NCI-H2196 (cell line): ENCODE measurements at regions not wholly inside any gene's neighbourhood (a gene's known extent, or its start where the extent isn't known, plus 50 kb on each side); places are given as distances from the start of the nearest gene placed in this dataset.

Experiments used
- DNase-seq: peaks from one replicate; lab custom pipeline; 2025; ENCODE audit not compliant: unreplicated experiment; lab: John Stamatoyannopoulos, UW

DNA sequence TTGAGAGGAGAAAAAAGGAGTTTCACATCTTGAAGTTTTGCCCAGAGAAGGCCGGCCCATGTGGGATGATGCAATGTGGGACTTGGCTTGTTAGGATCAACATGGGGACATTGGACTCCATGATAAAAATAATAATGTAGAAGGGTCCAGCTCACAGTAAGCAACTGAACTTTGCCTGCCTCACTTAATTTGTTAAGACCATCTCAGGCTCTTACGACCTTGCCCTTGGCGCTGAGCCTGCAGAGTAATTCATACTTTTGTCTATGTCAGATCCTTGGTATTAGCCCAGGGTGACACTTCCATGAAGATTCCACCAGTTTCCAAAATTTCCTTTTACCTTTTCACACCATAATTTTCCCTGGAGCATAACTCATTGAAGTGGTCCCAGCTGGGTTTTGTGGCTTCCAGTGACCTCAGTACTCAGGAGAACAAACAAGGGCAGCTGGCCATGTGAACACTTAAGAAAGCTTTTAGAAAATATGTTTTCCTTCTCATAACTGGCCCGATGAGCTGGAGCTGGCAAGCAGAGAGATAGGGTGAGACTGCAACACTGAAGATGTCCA, 315.4 kb upstream of the RASGRP1 start:
- DNase-seq, result no peak

- DNase-seq, result no peak
These were observed 317.6 kb upstream of the RASGRP1 start for GRCh38 chr15:38882221-38882620.

DNA sequence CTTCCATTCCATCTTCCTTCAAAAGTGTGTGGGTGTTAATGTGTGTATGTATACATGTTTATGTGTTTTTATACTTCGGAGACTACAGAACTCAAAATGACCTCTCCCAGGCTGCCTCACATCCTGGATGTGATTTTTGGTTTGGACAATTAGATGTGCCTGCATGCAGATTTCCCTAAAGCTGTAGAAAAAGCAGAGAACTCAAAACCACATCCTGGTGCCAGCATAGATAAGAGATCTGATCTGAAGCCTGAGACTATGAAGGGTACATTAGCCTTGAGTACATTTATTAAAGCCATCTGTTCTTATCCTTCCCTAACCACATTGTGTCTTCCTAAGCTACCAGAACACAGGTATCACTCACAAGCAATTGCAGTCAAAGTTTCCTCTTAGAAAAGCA, 319.4 kb upstream of the RASGRP1 start:
- DNase-seq, result no peak

DNA sequence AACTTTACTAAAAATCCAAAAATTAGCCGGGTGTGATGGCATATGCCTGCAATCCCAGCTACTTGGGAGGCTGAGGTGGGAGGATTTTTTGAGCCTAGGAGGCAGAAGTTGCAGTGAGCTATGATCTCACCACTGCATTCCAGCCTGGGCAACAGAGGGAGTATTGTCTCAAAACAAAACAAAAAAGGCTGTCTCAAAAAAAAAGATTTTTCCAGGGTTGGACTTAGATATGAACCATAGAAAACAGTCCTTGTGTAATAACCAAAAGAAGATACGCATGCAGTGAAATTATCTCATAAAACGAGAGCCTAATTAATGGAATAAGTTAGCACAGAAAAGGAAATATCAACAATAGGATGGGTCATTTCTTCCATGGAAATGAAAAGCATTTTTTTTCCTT, 320.4 kb upstream of the RASGRP1 start:
- no peak for DNase-seq

GRCh38 chr15:38885471-38885952, 320.9 kb upstream of the RASGRP1 start:
- DNase-seq, result no peak

GRCh38 chr15:38886315-38887163, 321.9 kb upstream of the RASGRP1 start:
- DNase-seq, result no peak

- no peak for DNase-seq
These were observed 324.1 kb upstream of the RASGRP1 start for GRCh38 chr15:38888701-38889221.

DNA sequence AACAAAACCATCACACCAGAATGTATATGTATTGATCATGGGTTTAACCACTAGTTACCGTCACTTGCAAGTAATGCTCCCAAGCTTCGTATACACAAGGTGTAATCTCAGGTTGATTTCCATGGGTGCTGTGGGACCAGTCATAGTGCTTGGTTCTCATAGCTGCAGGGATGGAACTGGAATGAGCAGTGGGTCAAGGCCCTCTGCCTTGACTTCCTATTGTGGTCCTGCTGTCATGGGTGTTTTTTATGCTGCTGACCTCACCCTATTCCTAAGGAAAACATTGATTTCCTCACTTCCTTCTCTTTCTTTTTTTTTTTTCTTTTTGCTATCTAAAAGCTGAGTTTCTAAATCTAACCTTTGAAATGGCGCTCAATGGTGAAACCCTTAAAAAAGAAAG, 325.6 kb upstream of the RASGRP1 start:
- no peak for DNase-seq

- DNase-seq, result no peak
These were observed 329.3 kb upstream of the RASGRP1 start for GRCh38 chr15:38893925-38894242.

GRCh38 chr15:38894243-38894948, 329.8 kb upstream of the RASGRP1 start:
- no peak for DNase-seq

DNA sequence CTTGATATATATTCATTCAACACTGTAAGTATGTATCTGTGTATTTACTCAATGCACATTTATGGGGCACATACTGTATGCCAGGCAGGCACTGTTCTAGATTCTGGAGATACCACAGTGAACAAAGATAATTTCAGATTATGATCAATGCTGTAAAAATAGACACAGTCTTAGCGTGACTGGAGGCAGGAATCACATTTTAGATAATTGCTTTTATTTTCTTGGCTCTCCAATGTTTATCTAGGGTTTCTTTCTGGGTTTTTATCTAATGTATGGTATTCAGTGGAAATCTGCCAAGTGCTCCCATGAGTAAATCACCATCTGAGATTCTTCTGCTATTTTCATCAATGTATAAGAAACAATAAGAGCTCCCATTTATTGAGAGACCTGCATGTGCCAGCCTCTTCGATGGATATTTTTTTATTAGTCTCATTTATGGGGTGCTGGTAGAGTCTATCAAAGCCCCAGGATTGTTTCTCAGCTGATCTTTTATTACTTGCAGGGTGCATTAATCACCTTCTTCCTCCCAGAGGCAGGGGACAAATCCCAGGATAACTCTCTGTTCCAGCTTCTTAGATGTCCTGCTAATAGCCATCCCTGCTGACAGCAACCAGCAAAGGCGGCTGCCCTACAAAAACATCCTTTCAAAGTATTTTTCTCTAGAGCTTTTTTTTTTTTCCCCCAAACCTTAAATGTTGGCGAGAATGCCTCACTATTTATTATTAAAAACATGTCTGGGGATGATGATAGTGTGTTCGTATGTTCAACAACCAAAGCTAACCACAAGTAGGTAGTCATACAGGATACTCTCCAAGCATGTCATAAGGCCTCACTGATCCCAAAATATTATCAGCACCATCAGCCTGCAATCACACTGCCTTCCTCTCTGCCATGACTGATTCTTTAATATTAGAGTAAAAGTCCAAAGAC, 331.0 kb upstream of the RASGRP1 start:
- DNase-seq, result no peak

GRCh38 chr15:38896647-38897046, 332.0 kb upstream of the RASGRP1 start:
- no peak for DNase-seq

- DNase-seq, result no peak
These were observed 332.9 kb upstream of the RASGRP1 start for GRCh38 chr15:38897551-38897950.

- DNase-seq, result no peak
These were observed 333.6 kb upstream of the RASGRP1 start for GRCh38 chr15:38898236-38898635.

- DNase-seq, result no peak
These were observed 334.7 kb upstream of the RASGRP1 start for GRCh38 chr15:38899300-38899699.

GRCh38 chr15:38904298-38904697, 339.7 kb upstream of the RASGRP1 start:
- DNase-seq, result no peak

- DNase-seq, result no peak
These were observed 341.0 kb upstream of the RASGRP1 start for GRCh38 chr15:38905632-38906031.

DNA sequence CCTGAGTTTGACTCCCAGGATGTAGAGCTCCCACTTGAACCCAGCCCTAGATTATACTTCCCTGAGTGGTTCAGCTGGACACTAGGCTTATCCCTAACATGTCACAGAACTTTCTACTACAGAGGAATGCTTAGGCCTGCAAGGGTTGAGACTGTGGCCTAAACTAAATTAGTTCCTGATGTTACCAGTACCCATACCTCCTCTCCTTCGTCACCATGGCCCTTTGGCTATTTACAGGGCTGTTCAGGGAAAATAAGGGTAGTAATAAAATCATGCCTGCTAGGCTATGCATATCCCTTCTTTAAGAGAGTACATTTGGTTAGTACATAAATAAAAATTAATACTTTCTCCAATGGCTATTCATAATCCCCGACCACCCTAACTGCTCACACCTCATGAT, 356.4 kb upstream of the RASGRP1 start:
- no peak for DNase-seq

- no peak for DNase-seq
These were observed 356.9 kb upstream of the RASGRP1 start for GRCh38 chr15:38921471-38921870.

- DNase-seq, result no peak
These were observed 363.8 kb upstream of the RASGRP1 start for GRCh38 chr15:38928431-38928830.
